Mucosa of stomach (tissue), 1 donor: ENCODE measurements at regions not wholly inside any gene's neighbourhood (a gene's known extent, or its start where the extent isn't known, plus 50 kb on each side); places are given as distances from the start of the nearest gene placed in this dataset.
"Not testable (repeated sequence)": the region's sequence is repeated elsewhere in the genome, so short reads cannot be mapped to it uniquely, and the experiment has no call there.

Experiments used
- H3K27me3 ChIP-seq: one replicate; pipeline ENCODE4 v1.7.0; 2013; ENCODE audit warnings: mild to moderate bottlenecking, low read length; ENCODE audit not compliant: control insufficient read depth, insufficient read depth
- H3K36me3 ChIP-seq: one replicate; pipeline ENCODE4 v1.7.0; 2013; ENCODE audit warnings: low read length; ENCODE audit not compliant: control insufficient read depth, insufficient read depth
- H3K4me1 ChIP-seq: one replicate; pipeline ENCODE4 v1.7.0; 2013; ENCODE audit warnings: mild to moderate bottlenecking, low read length; ENCODE audit not compliant: control insufficient read depth, insufficient read depth
- H3K4me3 ChIP-seq: one replicate; pipeline ENCODE4 v1.7.0; 2013; ENCODE audit warnings: low read length
- H3K9ac ChIP-seq: one replicate; pipeline ENCODE4 v1.7.0; 2013; ENCODE audit warnings: mild to moderate bottlenecking, low read length, moderate library complexity
- H3K9me3 ChIP-seq: one replicate; pipeline ENCODE4 v1.7.0; 2013; ENCODE audit warnings: mild to moderate bottlenecking, low read length, moderate library complexity; ENCODE audit not compliant: control insufficient read depth
- donor health status: Pancreatic carcinoma.

- not testable (repeated sequence) for H3K9me3 ChIP-seq, H3K4me1 ChIP-seq, H3K4me3 ChIP-seq, H3K36me3 ChIP-seq, H3K27me3 ChIP-seq, H3K9ac ChIP-seq
Observed at GRCh38 chr2:111412841-111413650, 292.3 kb downstream of the BCL2L11 start.

GRCh38 chr2:111413950-111414349 is 293.2 kb downstream of the BCL2L11 start:
- not testable (repeated sequence) for H3K27me3 ChIP-seq, H3K36me3 ChIP-seq, H3K4me1 ChIP-seq, H3K9ac ChIP-seq, H3K4me3 ChIP-seq, H3K9me3 ChIP-seq

GRCh38 chr2:111415765-111416743 is 295.3 kb downstream of the BCL2L11 start:
- not testable (repeated sequence) for H3K4me1 ChIP-seq, H3K4me3 ChIP-seq, H3K36me3 ChIP-seq, H3K27me3 ChIP-seq, H3K9ac ChIP-seq, H3K9me3 ChIP-seq

DNA sequence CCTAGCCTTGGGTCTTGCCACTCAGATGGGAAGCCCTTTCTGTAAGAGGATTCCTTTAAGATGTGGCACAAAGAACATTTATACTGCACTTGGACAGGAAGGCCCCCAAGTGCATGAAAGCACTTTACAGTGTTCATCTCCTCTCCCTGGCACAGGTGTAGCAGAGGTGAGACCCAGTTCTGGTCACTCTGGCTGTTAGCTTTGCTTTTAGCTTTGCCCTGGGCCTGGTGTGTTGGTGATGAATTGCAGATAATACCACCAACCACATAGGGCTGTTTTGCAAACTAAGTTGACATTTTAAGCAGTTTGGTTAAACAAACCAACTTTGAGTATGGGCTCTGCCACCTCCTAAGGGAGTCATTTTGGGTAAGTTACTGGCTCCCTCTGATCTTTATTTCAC is 296.3 kb downstream of the BCL2L11 start:
- not testable (repeated sequence) for H3K36me3 ChIP-seq, H3K4me1 ChIP-seq, H3K27me3 ChIP-seq, H3K9me3 ChIP-seq, H3K4me3 ChIP-seq, H3K9ac ChIP-seq

DNA sequence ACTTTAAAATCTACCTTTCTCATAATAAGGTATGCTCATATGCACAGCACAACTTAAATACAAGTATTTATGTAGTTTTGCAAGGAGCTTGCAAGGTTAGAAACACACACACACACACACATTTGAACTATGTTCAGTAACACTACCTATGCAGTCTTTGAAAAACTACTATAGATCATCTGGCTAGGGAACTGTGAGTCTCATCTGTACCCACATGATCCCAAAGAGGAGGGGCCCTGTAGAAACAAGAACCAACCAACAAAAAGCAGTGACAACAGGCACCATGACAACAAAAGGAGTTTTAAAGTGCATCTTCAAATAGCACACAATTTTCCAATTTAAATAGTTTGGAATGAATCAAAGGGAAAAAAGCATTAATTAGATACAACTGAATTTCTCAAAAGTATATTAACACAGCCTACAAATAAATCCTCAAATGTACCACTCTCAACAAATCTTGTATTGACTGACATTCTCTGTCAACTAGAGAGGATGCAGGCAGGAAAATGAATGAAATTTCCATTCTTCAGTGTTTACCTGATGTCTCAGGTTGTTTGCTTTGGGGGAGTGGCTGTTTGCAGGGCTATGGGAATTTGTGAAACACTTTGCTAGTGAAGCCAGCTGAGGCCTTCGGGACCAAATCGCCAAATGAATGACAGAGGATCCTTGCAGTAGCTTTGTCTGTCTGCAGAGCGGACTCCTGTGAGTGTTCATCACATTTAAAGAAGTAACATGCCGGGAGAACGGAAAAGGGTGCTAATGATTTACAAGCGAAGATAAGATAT is 297.6 kb downstream of the BCL2L11 start:
- H3K27me3 ChIP-seq, H3K4me1 ChIP-seq, H3K9me3 ChIP-seq, H3K36me3 ChIP-seq, H3K9ac ChIP-seq, H3K4me3 ChIP-seq: not testable (repeated sequence)

DNA sequence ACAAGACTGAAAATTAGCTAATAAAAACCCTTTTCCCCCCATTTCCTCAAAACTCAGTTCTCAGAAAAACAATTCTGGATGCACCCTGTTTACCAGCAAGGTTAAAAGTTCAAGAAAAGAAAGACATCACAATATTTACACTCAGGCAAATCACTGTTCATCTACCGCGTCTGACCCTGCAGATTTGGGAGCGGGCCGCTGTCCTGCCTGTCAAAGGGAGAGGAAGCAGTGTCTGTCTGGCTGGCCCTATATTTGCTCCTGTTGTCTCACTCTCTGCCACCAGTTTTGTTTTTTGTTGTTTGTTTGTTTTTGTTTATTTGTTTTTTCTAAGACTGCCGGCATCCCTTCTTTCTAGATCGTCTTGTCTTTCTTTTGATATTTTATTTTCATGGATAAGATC is 299.4 kb downstream of the BCL2L11 start:
- H3K4me1 ChIP-seq, H3K9ac ChIP-seq, H3K27me3 ChIP-seq, H3K9me3 ChIP-seq, H3K4me3 ChIP-seq, H3K36me3 ChIP-seq: not testable (repeated sequence)

DNA sequence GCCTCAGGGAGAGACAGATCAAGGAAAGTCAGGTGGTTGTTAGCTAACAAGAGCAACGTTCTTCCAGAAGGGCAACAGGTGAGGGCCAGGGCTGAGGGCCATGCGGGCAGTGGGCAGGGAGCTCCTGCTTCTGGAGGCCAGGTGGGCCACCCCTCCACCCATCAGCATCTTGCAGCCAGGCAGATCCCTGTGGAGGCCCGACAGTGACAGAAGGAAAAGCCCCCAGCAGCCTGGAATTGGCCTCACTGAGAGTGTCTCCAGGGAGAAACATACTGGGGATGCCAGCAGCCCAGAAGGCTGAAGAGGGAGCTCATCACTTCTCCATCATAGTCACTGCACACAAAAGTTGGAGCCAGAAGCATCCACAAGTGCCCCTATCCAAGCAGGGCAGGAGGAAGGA is 300.1 kb downstream of the BCL2L11 start:
- H3K4me1 ChIP-seq, H3K9me3 ChIP-seq, H3K4me3 ChIP-seq, H3K9ac ChIP-seq, H3K27me3 ChIP-seq, H3K36me3 ChIP-seq: not testable (repeated sequence)

GRCh38 chr2:111421949-111422348 is 301.2 kb downstream of the BCL2L11 start:
- not testable (repeated sequence) for H3K9me3 ChIP-seq, H3K36me3 ChIP-seq, H3K4me3 ChIP-seq, H3K4me1 ChIP-seq, H3K9ac ChIP-seq, H3K27me3 ChIP-seq

- H3K9ac ChIP-seq, H3K4me3 ChIP-seq, H3K9me3 ChIP-seq, H3K4me1 ChIP-seq, H3K27me3 ChIP-seq, H3K36me3 ChIP-seq: not testable (repeated sequence)
Observed at GRCh38 chr2:111422562-111422961, 301.8 kb downstream of the BCL2L11 start.

GRCh38 chr2:111423184-111423583 is 302.5 kb downstream of the BCL2L11 start:
- not testable (repeated sequence) for H3K9me3 ChIP-seq, H3K36me3 ChIP-seq, H3K27me3 ChIP-seq, H3K4me1 ChIP-seq, H3K4me3 ChIP-seq, H3K9ac ChIP-seq

DNA sequence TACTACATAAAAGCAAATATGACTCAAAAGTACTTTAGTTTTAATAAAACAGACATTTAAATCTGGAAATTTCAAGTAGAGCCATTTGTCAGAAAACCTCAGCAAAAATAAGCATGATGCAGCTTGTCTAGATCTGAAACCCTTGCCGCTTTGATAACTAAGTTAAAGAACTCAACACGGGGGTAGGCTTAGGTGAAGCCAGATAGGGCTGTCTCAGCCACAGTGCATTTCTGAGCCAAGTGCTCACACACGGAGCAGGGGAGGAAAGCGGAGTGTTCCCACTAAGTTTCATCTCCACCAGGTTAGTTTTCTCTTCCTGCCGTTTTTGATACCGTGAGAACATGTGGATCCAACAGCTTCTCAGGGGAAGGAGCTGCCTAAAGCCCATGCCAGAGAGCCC is 303.5 kb downstream of the BCL2L11 start:
- not testable (repeated sequence) for H3K27me3 ChIP-seq, H3K4me1 ChIP-seq, H3K9me3 ChIP-seq, H3K9ac ChIP-seq, H3K4me3 ChIP-seq, H3K36me3 ChIP-seq

DNA sequence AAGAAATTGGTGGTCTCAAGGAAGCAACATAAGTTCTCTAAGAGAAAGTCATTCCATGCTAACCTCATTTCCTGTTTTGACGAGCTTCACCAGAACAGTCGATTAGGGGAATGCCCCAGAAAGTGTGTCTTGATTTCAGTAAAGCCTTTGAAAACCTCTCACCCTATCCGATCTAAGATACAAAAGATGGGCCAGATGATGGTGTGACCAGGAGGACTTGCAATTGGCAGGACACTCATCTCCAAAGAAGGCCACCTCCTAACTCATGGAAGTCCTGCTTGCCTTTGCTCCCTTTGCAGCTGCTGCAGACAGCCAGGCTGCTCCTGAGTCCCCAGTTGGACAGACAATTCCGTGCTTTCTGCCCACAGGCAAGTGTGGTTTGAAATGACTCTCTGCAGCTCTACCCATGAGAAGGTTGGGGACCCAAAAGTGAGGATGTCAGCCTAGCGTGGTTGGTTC is 304.2 kb downstream of the BCL2L11 start:
- H3K4me3 ChIP-seq, H3K4me1 ChIP-seq, H3K9me3 ChIP-seq, H3K27me3 ChIP-seq, H3K36me3 ChIP-seq, H3K9ac ChIP-seq: not testable (repeated sequence)
